Embryonic facial prominence (tissue), 1 donor: ENCODE measurements at regions not wholly inside any gene's neighbourhood (a gene's known extent, or its start where the extent isn't known, plus 50 kb on each side); places are given as distances from the start of the nearest gene placed in this dataset.

Experiments used
- DNase-seq: peaks from one replicate; pipeline ENCODE4 v3.0.0-alpha.2; 2016; ENCODE audit errors: extremely low spot score

DNA sequence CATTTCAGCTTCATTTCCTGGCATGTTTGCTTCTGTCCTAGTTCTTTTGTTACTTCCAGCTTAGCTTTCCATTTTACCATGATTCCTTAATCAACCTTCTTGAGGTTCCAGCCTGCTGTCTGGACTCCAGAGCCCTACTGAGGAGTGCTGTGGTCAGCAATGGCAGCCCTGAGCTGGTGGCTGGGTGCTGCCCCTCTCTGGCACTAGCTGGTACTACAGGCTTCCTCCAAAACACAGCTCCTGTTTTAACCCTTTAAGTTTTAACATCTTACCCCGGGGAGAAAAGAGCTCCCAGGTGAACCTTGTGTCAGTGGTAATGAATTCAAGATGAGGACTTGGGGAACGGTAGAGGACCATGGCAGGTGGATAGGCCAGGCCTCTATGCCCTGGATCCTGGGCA lies 395.5 kb downstream of the TMEM114 start:
- DNase-seq = no peak

DNA sequence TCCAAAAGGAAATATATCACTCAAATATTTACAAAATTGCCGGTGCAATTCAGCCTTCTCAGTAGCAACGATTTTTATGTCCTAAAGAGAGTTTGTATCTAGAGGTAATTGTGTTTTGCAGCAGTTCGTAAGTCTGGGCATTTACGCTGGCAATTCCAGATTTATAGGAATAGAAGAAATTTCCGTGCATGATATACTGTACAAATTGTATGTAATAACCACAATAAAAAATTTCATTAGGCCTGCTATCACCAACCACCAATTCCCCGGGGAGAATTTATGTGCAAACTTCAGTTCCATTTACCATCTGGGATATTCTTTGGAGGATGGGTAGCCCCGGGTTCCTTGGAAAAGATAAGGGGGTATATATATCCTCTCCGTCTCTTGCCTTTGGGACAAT lies 401.5 kb downstream of the TMEM114 start:
- no peak for DNase-seq

- no peak for DNase-seq
Measured at GRCh38 chr16:8187782-8188372, 402.4 kb downstream of the TMEM114 start.

GRCh38 chr16:8184854-8185253 lies 405.5 kb downstream of the TMEM114 start:
- no peak for DNase-seq

GRCh38 chr16:8183176-8184099 lies 406.9 kb downstream of the TMEM114 start:
- no peak for DNase-seq

DNA sequence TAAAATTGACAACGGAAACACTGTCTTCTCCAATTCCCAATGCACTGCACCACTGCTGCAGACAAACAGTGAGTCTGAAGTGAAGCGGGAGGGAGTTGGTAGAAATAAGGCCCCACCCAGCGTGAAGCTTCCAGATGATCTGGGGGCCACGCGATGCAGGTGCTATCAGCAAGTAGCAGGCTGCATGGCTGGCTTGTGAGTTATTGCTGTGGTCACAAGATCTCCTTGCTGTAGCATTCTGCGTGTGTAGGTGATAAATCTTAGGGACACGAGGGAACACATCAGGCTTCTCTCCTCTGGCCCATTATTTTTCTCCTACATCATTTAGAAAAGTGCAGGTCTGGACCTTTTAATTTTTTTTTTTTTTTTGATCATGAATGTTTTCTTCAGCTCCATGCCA lies 407.6 kb downstream of the TMEM114 start:
- no peak for DNase-seq

DNA sequence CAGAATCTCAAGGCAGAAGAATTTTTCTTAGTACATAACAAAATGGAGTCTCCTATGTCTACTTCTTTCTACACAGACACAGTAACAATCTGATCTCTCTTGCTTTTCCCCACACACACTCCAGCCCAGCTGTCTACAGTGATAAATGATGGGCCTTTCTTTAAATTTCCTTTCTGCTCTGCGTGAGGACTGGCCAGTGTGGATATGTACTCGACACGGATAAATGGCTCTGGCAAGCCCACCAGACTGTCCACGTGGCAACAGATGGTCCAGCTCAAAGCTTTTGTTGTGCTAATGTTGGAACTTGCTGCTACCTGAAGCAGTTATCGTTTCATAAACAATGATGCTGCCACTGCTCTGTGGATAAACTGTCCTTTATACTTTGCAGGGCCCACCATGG lies 410.7 kb downstream of the TMEM114 start:
- DNase-seq = no peak

DNA sequence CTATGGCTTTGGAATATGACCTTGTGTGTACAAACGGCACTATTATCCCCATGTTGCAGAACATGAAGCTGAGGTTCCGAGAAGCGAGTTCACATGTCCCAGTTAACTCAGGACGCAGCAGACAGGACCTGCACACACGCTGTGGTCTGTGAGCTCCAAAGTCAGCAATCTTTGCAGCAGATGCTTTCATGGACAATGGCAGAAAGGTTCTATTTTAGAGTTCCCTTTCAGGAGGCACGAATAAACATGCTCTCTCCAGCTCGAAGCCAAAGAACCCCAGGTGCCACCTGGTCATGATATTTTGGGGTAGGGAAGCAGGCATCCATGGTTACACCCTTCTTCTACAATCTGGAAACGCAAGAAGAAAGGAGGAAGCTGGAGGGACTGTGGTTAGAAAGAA lies 412.0 kb downstream of the TMEM114 start:
- no peak for DNase-seq

GRCh38 chr16:8175411-8175810 lies 414.9 kb downstream of the TMEM114 start:
- DNase-seq = no peak

DNA sequence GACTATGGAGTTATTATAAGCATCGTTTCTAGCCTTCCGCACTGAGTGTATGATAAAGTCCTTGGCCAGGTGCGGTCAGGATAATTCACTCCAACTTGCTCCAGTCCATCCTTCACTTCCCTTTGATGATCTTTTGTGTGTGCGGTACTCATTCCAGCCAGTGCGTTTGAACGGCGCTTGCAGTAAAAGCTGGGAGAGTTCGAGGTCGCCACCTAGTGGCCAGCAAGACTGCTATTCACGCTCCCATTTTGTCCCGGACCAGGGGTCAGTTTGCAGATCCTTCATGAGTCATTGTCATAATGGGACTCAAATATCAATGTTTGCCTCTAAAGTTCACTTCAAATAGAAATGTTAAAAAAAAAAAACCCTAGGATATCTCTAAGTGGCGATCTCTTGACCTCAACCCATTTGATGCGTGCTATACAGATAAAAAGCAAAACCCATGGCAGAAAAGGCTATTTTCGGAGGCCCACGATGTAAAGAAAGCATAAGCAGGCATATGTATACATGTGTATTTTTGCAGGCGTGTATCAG lies 417.1 kb downstream of the TMEM114 start:
- DNase-seq = peak; percentile 41

DNA sequence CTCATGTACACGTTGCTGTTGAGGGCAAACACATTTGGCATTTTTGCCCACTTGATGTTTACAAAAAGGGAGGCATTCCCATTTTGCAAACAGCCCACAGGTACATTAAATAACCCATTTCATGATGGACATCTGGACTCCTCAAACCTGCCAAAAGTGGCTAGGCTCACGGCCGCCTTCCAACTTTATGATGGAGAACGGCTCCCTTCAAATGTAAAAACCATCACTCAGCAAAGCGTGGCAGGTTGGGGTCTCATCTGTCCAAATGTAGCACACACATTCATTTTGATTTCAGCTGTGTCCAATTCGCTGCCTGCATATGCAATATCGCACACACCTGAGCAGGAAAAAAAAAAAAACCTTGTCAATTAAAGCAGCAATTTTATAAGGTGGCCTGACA lies 417.8 kb downstream of the TMEM114 start:
- DNase-seq = no peak

DNA sequence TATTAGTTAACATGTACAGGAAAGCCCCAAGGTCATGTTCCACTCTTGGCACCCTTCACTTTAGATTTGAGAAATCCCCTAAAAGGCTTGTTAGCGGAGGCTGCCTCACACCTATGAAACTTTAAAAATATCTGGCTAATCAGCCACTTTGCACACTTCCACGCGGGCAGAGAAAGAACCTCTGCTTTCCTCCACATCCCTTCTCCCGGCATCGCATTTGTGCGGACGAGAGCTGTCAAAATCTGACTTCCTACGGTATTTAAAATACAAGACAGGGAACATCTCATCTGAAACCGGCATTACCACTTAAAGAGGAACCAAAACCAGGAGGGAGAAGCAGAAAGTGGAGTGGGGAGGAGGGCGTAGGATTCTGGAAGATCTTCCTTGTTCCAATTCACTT lies 422.3 kb downstream of the TMEM114 start:
- DNase-seq = no peak

DNA sequence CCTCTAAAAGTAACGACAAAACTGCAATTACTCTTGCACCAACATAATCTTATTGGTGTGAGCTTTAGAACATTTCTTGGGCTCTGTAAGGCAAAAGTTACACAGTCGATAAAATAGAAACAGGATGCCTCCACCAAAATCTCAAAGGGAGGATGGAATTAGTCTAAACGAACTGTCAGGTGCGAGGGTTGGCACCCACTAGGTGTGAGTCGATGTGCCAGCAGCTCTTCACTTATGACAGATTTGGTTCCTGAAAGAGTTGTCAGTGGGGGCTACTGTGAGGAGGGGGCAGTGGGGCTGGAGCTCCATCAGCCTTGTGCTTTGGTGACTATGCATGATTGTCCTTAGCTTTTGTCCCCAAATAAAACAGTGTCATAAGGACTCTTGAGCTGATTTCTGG lies 422.9 kb downstream of the TMEM114 start:
- no peak for DNase-seq

DNA sequence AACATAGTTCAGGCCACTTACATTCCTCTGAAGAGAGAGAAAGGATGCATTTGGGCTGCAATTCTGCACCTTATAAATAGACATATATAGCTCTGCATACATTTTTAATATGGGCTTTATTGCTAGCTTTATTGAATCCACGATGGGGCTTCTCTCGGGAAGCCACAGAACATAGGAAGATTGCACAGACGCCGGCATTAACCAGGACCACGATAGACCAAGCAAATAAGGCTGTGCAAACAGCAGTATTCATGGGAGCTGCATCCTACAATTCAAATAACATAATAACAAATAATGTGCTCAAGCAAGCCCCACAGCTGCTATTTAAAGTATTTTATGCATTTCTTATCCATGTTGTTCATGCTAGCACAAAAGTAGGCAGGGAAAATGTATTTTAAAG lies 432.3 kb downstream of the TMEM114 start:
- no peak for DNase-seq

- no peak for DNase-seq
Measured at GRCh38 chr16:8155275-8155674, 435.0 kb downstream of the TMEM114 start.

DNA sequence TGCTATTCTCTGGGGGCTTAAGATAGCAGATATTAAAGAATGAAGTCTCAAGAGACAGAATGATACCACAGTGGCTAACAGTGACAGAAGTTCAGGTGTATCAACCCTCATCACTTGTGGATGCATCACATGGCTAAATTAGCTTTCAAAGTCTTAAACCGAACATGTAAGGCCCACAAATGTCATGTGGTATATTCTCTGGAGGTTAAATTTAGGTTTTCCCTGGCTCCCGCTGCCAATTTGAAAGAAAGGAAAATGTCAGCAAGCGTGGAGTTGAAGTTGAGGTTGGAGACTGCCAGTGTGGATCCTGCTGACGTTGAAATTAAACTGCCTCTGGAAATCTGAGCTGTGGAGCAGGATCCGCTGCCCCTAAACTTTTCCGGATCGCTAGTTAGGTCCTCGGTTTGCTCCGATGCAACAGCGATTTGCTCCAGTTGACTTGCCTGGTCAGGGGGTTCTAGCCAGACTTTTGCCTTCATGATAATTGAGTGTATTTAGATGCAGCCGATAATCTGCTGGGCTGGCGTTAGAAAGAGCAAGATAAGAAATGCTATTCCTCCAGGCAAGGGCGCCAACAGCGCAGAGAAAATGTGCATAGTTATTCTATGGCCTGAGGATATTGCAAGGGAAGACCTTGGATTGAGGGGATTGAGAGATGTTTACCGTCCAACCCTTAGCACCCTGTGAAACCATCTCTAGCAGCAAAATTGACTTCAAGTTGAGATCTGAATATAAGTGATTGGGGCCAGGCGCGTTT lies 443.9 kb downstream of the TMEM114 start:
- DNase-seq = no peak

GRCh38 chr16:8138666-8139065 lies 451.6 kb downstream of the TMEM114 start:
- no peak for DNase-seq

DNA sequence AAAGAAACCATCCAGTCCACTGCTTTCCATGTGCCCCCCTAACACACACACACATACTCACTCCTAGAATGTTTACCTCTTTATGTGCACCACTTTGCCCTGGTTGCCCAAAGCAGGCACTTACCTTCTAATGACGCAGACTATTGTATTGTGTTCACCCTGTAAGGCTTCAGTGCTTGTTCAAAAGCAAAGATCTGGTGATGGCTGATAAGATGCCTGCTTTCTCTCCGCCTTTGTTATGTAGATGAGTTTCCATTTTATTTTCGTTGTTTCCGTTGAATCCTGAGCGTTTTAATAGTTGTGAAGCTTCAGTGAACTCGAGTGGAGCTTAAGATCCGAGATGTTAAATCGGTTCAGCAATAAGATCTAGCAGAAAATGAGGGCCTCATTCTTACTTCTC lies 452.7 kb downstream of the TMEM114 start:
- no peak for DNase-seq

- DNase-seq = no peak
Measured at GRCh38 chr16:8130197-8130596, 460.1 kb downstream of the TMEM114 start.

DNA sequence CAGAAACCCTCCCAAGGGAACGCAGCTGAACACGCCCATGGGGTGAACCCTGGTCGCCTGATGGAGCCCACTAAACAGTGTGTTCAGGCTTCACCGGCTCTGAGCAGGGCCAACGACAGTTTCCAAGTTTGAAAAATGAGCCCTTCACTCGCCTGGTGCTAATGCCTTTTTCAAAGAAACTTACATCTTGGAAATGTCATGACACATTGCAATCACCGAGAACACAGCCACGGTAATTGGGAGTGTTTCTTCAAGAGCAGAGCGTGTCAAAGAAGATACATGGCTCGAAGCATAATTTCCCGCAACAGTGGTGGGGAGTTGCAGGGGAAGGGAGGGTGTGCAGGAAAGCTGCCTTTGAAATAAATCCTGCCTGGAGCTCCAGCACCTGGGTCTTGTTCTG lies 463.2 kb downstream of the TMEM114 start:
- no peak for DNase-seq

- no peak for DNase-seq
Measured at GRCh38 chr16:8126313-8126712, 464.0 kb downstream of the TMEM114 start.

GRCh38 chr16:8120001-8120400 lies 470.3 kb downstream of the TMEM114 start:
- DNase-seq = no peak
